NCI-H748 (cell line): ENCODE measurements at regions not wholly inside any gene's neighbourhood (a gene's known extent, or its start where the extent isn't known, plus 50 kb on each side); places are given as distances from the start of the nearest gene placed in this dataset.

ENCODE experiments used
- DNase-seq: peaks from one replicate; lab custom pipeline; 2025; ENCODE audit not compliant: unreplicated experiment; lab: John Stamatoyannopoulos, UW

DNA sequence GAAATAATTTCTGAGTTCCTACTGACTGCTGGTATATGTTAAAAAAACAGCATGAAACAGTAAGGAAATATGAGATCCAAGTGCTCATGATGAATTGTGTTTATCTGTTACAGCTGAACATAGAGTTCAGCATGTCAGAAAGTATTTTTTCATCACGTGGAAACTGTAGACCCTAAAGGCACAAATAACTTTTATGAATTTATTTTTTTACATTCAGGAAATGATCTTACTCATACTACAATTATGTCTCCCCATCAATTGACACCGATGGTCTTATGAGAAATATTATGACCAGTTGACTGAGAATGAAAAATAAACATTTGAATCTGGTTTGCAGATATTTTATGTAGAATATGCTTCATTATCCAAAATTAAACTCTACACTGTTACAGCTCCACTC lies 283.1 kb upstream of the SPANXN4 start:
- DNase-seq, result no peak

DNA sequence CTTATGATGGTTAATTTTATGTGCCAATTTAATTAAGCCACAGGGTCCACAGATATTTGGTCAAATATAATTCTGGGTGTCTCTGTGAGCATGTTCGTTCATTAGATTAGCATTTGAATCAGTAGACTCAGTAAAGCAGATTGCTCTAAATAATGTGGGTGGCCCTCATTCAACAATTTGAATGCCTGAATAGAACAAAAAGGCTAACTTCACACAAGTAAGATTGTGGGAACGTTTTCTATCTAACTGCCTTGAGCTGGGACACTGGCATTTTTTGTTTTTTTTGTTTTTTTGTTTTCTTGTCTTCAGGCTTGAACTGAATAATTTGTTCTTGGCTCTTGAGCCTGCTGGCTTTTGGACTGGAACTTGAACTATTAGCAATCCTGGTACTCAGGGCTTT lies 292.4 kb upstream of the SPANXN4 start:
- DNase-seq, result no peak

DNA sequence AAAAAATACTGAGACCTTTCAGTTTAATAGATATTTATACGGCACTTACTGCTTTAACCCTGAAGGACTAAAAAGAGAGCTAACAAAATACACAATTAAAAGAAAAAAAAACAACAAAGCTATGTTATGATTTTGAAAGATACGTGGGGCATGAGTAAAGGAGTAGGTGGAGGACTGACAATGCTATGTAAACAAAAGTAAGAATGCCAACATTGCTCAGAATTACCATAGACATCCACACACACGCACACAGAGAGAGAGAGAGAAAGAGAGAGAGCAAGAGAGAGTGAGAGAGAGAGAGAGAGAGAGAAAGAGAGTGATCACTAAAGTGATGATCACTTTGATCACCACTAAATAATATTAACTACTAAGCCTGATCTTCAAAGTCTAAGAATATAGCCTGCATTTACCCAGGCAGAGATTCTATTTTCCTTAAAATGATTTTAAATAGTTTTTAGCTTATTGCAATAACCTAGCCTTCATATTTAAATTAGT lies 313.9 kb upstream of the SPANXN4 start:
- DNase-seq, result no peak

DNA sequence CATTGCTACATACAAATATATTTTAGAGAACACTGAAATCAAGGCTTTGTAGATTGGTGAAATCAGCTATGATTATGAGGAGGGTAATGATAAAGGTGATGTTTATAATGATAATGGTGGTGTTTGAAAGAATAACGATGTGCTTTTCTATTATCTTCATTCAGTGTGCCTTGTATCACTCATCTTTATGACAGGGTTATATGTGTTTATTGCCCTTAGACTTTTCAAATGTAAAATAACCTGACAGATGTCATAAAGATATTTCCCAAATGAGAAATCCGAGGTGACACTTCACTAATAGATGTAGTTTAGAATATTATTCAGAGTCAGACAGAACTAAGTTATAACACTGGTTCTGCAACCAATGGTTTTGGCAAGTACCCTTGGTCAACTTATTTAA lies 323.0 kb upstream of the SPANXN4 start:
- DNase-seq, result no peak

DNA sequence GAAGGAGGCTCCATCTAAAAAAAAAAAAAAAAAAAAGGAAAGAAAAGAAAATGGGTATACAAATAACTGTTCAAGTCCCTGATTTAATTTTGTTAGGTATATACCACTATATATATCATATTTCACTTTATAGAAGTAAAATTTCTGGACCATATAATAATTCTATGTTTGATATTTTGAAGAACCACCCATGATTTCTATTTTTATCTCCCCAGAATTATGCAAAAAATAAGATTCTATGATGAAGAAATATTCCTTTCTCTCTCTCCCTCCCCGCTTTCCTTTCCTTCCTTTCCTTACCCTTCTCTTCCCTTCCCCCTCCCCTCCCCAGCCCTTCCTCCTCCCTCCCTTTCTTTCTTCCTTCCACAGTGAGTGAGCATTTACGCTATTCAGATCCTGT lies 337.5 kb upstream of the SPANXN4 start:
- no peak for DNase-seq

DNA sequence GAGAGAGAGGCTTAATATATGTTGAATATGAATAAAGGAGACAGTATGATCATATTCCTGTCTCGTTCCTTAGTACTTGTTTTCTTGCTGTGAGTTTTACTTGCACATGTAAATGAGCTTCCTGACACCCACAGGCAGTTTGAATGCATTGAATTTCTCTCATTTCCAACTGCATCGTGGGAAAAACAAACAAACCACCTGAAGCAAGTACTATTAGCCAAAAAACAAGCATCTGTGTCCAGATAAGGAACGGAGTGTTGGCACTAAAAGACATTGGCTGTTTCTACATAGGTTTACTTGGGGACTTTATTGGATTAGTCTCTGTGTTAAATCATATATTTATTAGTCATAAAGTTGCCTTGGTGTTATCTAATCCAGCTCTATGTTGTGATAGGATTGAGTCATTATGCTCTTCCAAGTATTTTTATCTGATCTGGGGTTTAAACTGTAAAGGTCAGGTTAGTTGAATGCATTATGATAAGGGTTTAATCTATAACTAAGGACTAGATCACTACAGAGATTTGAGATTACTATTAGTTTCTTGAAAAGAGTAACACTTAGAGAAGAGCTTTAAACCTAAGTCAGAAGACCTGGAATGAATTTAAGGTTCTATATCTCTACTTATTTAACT lies 339.0 kb upstream of the SPANXN4 start:
- peak; percentile 7 for DNase-seq

DNA sequence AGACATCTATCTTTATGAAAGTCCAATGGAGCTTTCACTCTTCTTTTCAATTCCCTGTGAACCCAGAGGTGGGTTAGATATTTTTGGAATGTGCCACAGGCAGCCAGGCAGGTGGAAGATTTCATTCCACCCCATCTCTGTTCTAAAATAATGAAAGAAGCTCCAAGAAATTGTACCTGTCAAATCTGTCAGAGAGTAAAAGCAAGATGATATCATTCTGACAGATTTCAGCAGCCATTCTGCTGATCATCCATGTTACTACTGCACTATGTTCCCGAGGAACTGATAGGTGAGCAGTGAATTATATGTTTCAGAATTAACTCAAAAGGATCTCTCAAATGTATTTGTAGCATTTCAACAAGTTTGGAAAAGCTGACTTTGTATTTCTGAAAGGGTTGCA lies 339.5 kb upstream of the SPANXN4 start:
- no peak for DNase-seq

DNA sequence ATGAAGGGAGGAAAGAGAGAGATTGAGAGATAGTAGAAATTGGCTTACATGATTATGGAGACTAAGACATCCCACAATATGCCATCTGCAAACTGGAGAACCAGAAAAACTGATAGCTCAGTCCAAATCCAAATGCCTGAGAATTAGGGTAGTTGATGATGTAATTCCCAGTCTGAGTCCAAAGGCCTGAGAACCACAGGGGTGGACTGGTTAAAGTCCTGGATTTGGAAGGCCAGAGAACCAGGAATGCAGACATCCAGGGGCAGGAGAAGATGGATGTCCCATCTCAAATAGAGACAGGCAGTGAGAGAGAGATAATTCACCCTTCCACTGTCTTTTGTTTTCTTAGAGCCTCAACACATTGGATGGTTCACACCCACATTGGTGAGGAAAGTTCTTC lies 345.7 kb upstream of the SPANXN4 start:
- DNase-seq, result no peak

DNA sequence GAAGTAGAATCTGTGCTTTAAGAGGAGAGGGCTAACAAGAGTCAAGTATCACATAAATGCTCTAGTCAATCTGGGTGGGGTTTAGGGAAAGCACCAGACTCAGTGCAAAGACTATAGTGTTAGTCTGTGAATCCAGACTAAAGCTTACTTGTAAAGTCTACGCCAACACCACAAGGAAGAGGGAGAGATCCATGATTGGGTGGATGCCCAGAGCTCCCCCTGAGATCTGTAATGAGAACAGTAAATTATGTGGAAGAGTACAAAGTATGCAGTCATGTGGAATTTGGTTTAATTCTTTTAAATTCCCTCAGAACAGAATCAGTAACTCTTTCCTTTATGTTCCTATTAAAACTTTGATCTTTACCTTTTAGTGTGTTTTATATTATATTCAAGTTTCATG lies 354.7 kb upstream of the SPANXN4 start:
- DNase-seq, result no peak

DNA sequence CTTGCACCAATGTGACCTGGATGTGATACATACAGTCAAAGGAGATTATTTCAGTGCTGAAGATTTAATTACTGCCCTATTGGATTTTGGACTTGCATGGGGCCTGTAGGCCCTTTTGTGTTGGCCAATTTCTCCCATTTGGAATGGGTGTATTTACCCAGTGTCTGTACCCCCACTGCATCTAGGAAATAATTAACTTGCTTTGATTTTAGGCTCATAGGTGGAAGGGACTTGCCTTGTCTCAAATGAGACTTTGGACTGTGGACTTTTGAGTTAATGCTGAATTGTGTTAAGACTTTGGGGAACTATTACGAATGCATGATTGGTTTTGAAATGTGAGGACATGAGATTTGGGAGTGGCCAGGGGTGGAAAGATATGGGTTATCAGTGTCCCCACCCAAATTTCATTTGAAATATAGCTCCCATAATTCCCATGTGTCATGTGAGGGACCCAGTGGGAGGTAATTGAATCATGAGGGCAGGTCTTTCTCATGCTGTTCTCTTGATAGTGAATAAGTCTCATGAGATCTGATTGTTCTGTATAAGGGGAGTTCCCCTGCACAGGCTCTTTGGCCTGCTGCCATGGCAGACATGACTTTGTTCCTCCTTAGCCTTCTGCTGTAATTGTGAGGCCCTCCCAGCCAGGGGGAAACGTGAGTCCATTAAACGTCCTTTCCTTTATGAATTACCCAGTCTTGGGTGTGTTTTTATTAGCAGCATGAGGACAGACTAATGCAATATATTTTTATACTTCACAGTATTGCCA lies 362.2 kb upstream of the SPANXN4 start:
- DNase-seq, result peak; percentile 46

DNA sequence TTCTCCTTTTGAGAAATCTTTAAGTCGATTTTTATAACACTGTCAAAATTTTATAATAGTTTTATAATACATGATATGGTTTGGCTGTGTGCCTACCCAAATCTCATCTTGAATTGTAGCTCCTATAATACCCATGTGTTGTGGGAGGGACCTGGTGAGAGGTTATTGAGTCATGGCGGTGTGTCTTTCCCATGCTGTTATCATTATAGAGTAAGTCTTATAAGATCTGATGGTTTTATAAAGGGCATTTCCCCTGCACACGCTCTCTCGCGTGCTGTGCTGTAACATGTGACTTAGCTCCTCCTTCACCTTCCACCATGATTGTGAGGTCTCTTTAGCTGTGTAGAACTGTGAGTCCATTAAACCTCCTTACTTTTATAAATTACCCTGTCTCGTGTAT lies 364.0 kb upstream of the SPANXN4 start:
- no peak for DNase-seq

DNA sequence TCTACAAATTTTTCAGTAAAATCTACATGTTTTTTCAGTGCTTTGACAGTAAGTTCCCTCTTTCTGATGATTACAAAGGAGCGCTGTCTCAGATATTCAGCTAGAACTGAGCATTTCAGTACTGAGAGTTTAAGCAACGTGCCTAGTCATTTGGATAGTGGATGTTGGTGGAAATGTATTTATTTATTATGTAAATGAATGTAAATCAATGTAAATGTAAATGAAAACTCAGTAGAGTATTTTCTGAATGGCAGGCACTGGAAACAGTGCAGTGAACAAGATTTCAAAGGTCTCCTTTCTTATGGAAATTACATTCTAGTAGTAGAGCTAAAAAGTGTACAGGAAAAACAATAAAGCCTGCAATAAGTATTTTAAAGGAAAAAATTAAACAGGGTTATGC lies 370.2 kb upstream of the SPANXN4 start:
- DNase-seq, result no peak

DNA sequence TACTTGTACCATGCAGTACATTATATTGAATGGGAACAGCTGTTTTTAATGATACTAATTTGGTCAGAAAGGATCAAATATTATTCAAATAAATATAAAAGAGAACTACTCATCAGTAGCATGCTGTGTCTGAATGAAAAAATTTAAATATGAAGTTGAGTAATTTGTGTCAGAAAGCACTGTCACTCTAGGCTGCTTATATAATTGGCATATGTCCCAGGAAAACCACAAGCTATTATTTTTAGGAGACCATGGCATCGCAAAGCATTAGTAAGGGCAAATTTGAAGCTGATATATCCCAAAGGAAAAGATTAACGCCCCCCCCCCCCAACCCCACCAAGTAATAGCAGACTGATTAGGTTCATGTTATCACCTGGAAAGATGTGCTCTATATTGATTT lies 388.5 kb upstream of the SPANXN4 start:
- no peak for DNase-seq

DNA sequence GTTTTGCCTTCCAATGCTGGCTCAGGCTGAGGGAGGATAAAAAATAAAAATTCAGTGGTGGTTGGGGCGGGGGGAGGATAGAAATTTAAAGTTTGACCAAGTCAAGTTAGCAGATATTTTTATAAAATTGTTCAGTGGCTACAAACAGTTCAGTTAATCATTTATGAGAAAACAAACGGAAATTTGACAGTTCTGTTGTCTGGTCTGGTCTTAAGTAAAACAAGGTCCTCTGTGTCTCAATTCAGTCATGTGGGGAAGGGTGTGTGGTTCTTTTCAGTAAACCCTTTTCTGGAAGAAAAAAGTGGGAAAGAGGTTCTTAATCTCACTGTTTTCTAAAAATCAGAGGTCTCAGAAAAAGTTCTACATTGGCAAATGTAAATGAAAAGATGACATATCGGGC lies 409.1 kb upstream of the SPANXN4 start:
- no peak for DNase-seq

DNA sequence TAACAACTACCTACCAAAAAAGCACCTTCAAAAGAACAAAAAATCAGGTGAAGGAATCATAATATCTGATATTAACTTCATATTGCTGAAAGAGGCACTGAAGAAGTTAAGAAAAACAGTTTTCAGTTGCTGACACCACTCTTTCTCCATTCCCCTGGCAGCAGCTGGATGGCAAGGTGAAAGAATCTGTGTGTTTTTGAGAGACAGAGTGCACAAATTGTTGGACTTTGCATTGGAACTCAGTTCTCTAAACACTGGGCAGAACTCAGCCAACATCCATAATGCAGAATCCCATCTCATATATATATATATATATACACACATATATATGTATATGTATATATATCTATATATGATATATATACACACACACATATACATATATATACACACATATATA lies 408.3 kb upstream of the MAGEC2 start:
- no peak for DNase-seq

DNA sequence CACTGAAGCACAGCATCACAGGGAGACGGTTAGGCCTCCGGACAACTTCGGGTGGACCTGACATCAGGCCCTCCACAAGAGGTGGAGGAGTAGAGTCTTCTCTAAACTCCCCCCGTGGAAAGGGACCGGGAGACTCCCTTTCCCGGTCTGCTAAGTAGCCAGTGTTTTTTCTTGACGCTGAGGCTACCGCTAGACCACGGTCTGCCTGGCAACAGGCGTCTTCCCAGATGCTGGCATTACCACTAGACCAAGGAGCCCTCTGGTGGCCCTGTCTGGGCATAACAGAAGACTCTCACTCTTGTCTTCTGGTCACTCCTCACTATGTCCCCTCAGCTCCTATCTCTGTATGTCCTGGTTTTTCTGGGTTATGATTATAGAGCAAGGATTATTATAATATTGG lies 401.5 kb upstream of the MAGEC2 start:
- peak; percentile 32 for DNase-seq

DNA sequence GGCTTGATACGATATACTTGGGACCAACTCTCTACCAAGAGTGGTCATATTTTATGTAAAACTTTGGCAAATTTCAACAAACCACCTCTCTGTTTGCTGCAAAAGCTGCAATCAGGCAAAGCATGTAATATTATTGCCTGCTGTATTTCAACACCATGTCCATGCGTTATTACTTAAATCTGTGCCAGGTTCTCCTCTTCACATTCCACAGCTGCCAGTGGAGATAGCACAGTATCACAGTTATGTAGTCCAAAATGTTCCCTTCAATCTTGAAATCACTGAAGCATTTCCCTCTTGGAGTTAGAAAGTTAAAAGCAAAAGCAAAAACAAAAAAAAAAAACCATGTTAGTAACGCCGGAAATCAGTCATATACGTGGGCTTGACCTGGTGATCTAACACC lies 396.7 kb upstream of the MAGEC2 start:
- no peak for DNase-seq

DNA sequence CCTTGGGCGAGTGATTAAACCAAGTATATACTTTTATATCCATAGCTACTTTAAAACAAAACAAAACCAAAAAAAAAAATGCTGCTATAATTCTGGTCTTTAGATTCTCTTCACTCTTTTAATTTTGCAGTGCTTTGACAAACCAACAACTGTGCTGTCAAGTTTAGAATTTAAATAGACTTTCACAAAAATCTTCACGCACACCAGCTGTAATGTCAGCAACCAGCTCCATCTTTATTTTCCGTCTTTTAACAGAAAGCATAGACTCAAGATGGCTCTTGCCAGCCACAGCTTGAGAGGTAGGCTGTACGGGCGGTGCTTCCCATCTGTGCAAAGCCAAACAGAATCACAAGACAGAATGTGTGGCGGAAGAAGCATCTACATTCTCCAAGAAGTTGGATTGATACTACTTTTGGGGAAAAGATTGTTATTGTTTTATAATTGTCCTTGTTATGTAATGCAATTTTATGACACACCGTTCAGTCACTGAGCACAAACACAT lies 388.3 kb upstream of the MAGEC2 start:
- DNase-seq, result no peak

DNA sequence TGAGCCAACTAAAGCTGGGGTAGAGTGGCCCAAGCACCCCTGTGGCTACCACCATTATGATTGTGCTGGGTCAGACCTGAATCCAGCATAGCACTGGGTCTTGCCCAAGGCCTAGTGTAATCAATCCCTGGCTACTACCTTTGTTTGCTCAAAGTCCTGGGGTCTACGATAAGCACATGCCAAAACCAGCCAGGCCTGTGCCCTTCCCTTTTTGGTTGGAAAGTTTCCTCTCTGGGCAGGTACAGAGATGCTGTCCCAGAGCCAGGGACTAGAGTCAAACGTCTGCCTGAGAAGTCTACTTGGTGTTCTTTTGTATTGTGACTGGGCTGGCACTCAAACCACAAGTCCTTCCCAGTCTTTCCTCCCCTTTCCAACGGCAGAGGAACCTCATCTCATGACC lies 371.5 kb upstream of the MAGEC2 start:
- DNase-seq, result no peak

DNA sequence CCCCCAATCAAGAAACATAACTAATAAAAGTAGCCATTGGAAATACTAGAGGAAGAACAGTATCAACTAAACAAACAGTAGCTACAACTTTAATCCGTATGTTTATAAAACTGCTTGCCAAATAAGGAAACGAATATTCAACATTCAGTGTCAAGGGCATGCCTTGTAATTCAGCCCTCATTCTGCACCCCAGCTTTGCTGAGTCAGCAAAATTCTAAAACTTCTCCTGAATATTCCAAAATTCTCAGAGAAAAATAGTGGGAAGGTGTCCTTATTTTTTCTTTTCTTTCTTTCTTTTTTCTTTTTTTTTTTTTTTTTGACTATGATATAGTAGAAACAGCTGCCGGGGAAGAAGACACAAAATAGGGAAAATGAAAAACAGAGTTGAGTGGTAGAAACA lies 344.8 kb upstream of the MAGEC2 start:
- DNase-seq, result no peak

DNA sequence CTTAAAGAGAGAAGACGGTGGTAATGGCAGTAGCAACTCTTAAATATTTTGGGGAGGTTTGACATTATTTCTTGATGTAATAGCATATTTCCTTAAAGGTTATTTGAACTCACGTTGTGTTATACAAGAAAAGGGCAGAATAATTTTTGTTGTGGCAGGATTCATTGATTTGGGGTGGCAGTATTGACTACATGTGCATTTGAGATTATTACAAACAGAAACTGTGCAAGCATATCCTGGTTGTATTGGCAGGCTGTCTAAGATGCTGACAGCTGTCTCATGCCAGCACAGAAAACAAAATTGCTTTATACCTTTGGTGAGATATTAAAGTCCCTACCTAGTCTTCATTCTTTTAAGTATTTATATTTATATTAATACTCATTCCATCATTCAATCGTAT lies 300.7 kb upstream of the MAGEC2 start:
- DNase-seq, result no peak

DNA sequence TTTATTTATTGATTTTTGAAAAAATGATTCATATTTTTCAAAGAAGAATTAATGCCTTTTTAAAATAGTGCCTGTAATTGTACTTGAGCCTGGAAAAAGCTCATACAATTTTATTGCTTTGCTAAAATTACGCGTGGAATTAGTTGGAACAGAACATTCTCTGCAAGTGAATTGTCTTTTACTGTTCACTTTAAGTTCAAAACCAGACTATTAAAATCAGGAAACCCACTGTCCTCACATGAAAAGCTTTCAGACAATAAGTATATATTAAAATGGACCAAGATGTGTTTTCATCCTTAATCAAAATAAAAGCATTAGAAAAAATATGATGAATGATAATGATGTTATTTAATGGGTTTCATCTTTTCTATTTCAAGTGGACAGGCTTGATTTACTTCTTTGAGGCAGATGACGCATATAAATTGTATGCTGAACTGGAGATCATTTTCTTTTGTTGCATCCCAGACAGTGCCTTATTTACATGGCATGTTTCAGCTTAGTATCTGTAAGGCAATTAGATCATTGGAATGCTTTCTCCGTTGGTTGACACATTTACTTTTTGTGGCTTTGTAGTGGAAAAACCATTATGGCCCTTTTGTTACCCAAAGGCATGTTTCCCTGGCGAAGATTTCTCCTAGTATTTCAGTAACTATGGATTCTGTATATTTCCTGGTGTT lies 299.0 kb upstream of the MAGEC2 start:
- DNase-seq, result peak; percentile 1
